HCT116 (cell line): ENCODE measurements at regions not wholly inside any gene's neighbourhood (a gene's known extent, or its start where the extent isn't known, plus 50 kb on each side); places are given as distances from the start of the nearest gene placed in this dataset.

Source experiments
- ATAC-seq: fragments of 200-7000 bp; cut with Tn5 transposase; 2 replicates; pipeline ENCODE4 v1.9.1; 2020; ENCODE audit warnings: mild to moderate bottlenecking, moderate library complexity
- BruUV-seq: library from RNA; stranded (reverse); fragments of 400-500 nt; replicated peaks from 2 replicates; lab custom pipeline; 2021; lab: Mats Ljungman, UMichigan
- CTCF ChIA-PET: fragments of 300-600 bp; sonication (Branson Sonifier 250); formaldehyde crosslinking; loops from one replicate; lab custom pipeline; 2021; ENCODE audit warnings: antibody characterized with exemption; lab: Charles Lee
- POLR2A ChIA-PET: fragments of 300-600, 350-600 bp; sonication (Branson Sonifier 250); formaldehyde crosslinking; loops from one replicate; lab custom pipeline; 2021; ENCODE audit warnings: antibody characterized with exemption; lab: Charles Lee
- RAD21 ChIA-PET, 2 experiments: fragments of 300-600 bp; sonication (Branson Sonifier 250); formaldehyde crosslinking; loops; one replicate each; lab custom pipeline; 2023; ENCODE audit warnings: low total read pairs in 2 of 2; ENCODE audit not compliant: uncharacterized antibody in 2 of 2, unreplicated experiment in 2 of 2, low non-redundant PET in 1 of 2; lab: Charles Lee
- DNase-seq: peaks from one replicate; pipeline ENCODE4 v3.0.0-alpha.2; 2010; ENCODE audit warnings: low read depth, low spot score
- H2AFZ ChIP-seq: fragments of 200-600 bp; shearing (Covaris generic), sonication (generic); 2 replicates; pipeline ENCODE4 v1.6.1; 2017; ENCODE audit warnings: low read depth, mixed run types, mixed read lengths, antibody characterized with exemption, low read length; ENCODE audit not compliant: poor library complexity, severe bottlenecking
- H3K27ac ChIP-seq: 2 replicates; pipeline ENCODE4 v1.5.1; 2012; ENCODE audit warnings: low read depth, low read length
- H3K27me3 ChIP-seq: fragments of 200-600 bp; sonication (generic); 2 replicates; pipeline ENCODE4 v1.6.1; 2016; ENCODE audit warnings: mixed run types, low read length, mixed read lengths; ENCODE audit not compliant: insufficient read depth
- H3K36me3 ChIP-seq, 2 experiments: fragments of 200-500 bp in 1 of 2; fragments of 200-600 bp in 1 of 2; sonication (Bioruptor generic) in 1 of 2; sonication (generic) in 1 of 2; 2 replicates each; pipeline versions ENCODE4 v1.5.1 to v1.6.1; 2014 to 2016; ENCODE audit warnings: low read length in 2 of 2, inconsistent platforms in 1 of 2, mixed read lengths in 1 of 2, mixed run types in 1 of 2; ENCODE audit not compliant: insufficient read depth in 2 of 2, control insufficient read depth in 1 of 2
- H3K4me1 ChIP-seq, 2 experiments: fragments of 200-600 bp in 1 of 2; sonication (generic) in 1 of 2; 2 replicates each; pipeline versions ENCODE4 v1.5.1 to v1.6.1; 2012 to 2017; ENCODE audit warnings: low read length in 2 of 2, inconsistent platforms in 1 of 2, mild to moderate bottlenecking in 1 of 2, mixed read lengths in 1 of 2, mixed run types in 1 of 2, moderate library complexity in 1 of 2; ENCODE audit not compliant: insufficient read depth in 2 of 2, control insufficient read depth in 1 of 2
- H3K4me2 ChIP-seq: fragments of 200-600 bp; sonication (generic); 2 replicates; pipeline ENCODE4 v1.6.1; 2017; ENCODE audit warnings: mixed run types, low read length, mixed read lengths
- H3K4me3 ChIP-seq, 2 experiments: fragments of 200-600 bp in 1 of 2; sonication (generic) in 1 of 2; replicated peaks in 1 of 2; 2 replicates each; pipeline ENCODE4 v1.5.1; 2011 to 2016; ENCODE audit warnings: low read length in 2 of 2, control low read depth in 1 of 2, low read depth in 1 of 2, mild to moderate bottlenecking in 1 of 2, mixed read lengths in 1 of 2, mixed run types in 1 of 2
- H3K79me2 ChIP-seq: fragments of 200-600 bp; sonication (generic); 2 replicates; pipeline ENCODE4 v1.6.1; 2017; ENCODE audit warnings: mild to moderate bottlenecking, mixed run types, low read length, moderate library complexity, mixed read lengths; ENCODE audit not compliant: insufficient read depth
- H3K9ac ChIP-seq: fragments of 200-600 bp; sonication (generic); 2 replicates; pipeline ENCODE4 v1.6.1; 2016; ENCODE audit warnings: low read length, mixed read lengths
- H3K9me2 ChIP-seq: fragments of 200-600 bp; sonication (generic), shearing (Covaris generic); 2 replicates; pipeline ENCODE4 v1.6.1; 2017; ENCODE audit warnings: mixed run types, mild to moderate bottlenecking, moderate library complexity; ENCODE audit not compliant: insufficient read depth
- H3K9me3 ChIP-seq, 2 experiments: fragments of 200-500 bp in 1 of 2; fragments of 200-600 bp in 1 of 2; sonication (Bioruptor generic) in 1 of 2; sonication (generic) in 1 of 2; 2 replicates each; pipeline ENCODE4 v1.6.1; 2014 to 2017; ENCODE audit warnings: low read length in 2 of 2, mixed read lengths in 2 of 2, inconsistent platforms in 1 of 2, low read depth in 1 of 2, mild to moderate bottlenecking in 1 of 2, mixed run types in 1 of 2, moderate library complexity in 1 of 2; ENCODE audit not compliant: control insufficient read depth in 1 of 2, insufficient read depth in 1 of 2
- H4K20me1 ChIP-seq: fragments of 200-600 bp; sonication (generic), shearing (Covaris generic); 2 replicates; pipeline ENCODE4 v1.6.1; 2017; ENCODE audit warnings: mixed run types, mild to moderate bottlenecking, moderate library complexity; ENCODE audit not compliant: insufficient read depth
- CBX3 ChIP-seq: IDR thresholded peaks from 2 replicates; pipeline ENCODE4 v1.6.1; 2012; ENCODE audit warnings: low read depth
- CEBPB ChIP-seq: IDR thresholded peaks from 2 replicates; pipeline ENCODE4 v1.6.1; 2012; ENCODE audit warnings: low read depth
- EGR1 ChIP-seq: IDR thresholded peaks from 2 replicates; pipeline ENCODE4 v1.6.1; 2012; ENCODE audit warnings: low read depth
- EZH2 ChIP-seq: fragments of 200-600 bp; sonication (generic); IDR thresholded peaks from 2 replicates; pipeline ENCODE4 v1.6.1; 2017; ENCODE audit warnings: antibody characterized with exemption, mixed run types
- EZH2phosphoT487 ChIP-seq: fragments of 200-600 bp; IDR thresholded peaks from 2 replicates; pipeline ENCODE4 v1.6.1; 2018; ENCODE audit warnings: antibody characterized with exemption, borderline replicate concordance
- FOSL1 ChIP-seq: IDR thresholded peaks from 2 replicates; pipeline ENCODE4 v1.6.1; 2012; ENCODE audit warnings: low read depth
- JUND ChIP-seq: IDR thresholded peaks from 2 replicates; pipeline ENCODE4 v1.6.1; 2012
- POLR2A ChIP-seq: IDR thresholded peaks from 2 replicates; pipeline ENCODE4 v1.7.0; 2011; ENCODE audit warnings: borderline replicate concordance; ENCODE audit not compliant: insufficient read depth, insufficient read length; ENCODE audit errors: extremely low read depth
- POLR2AphosphoS5 ChIP-seq: IDR thresholded peaks from 2 replicates; pipeline ENCODE4 v1.6.1; 2011; ENCODE audit warnings: mild to moderate bottlenecking, low read depth, low read length, moderate library complexity
- RAD21 ChIP-seq: IDR thresholded peaks from 2 replicates; pipeline ENCODE4 v1.6.1; 2012; ENCODE audit warnings: low read depth, mild to moderate bottlenecking
- SIN3A ChIP-seq: IDR thresholded peaks from 2 replicates; pipeline ENCODE4 v1.6.1; 2012; ENCODE audit warnings: low read depth
- SP1 ChIP-seq: IDR thresholded peaks from 2 replicates; pipeline ENCODE4 v1.6.1; 2012; ENCODE audit warnings: low read depth
- SRF ChIP-seq: IDR thresholded peaks from 2 replicates; pipeline ENCODE4 v1.6.1; 2012; ENCODE audit warnings: low read depth
- YY1 ChIP-seq: IDR thresholded peaks from 2 replicates; pipeline ENCODE4 v1.6.1; 2011; ENCODE audit warnings: low read length, low read depth, moderate library complexity, mild to moderate bottlenecking; ENCODE audit not compliant: insufficient replicate concordance; ENCODE audit errors: extremely low read depth
- ZFX ChIP-seq: fragments of 450-650 bp; IDR thresholded peaks from 2 replicates; pipeline ENCODE4 v1.6.1; 2017
- ZNF274 ChIP-seq: fragments of 200-500 bp; sonication (Bioruptor generic); IDR thresholded peaks from 2 replicates; pipeline ENCODE4 v1.6.1; 2014; ENCODE audit warnings: mild to moderate bottlenecking, low read depth, low read length, inconsistent platforms
- intact Hi-C: fragments of 100-400 bp; cut with micrococcal nuclease; formaldehyde crosslinking; loops from 2 replicates; pipeline ENCODE4 v1.10.0; 2022
- TF ChIP-seq, protein P1 (sequence below): IDR thresholded peaks from 2 replicates; pipeline ENCODE4 v1.6.1; 2012
- TF ChIP-seq, protein P2 (sequence below), 3 experiments: fragments of 200-600 bp in 1 of 3; sonication (generic) in 1 of 3; IDR thresholded peaks in 2 of 3; conservative IDR thresholded peaks in 1 of 3; 2 replicates each; pipeline ENCODE4 v1.5.1; 2012 to 2017; ENCODE audit warnings: low read depth in 2 of 3, low read length in 2 of 3, antibody characterized with exemption in 1 of 3, borderline replicate concordance in 1 of 3, control low read depth in 1 of 3, mild to moderate bottlenecking in 1 of 3, mixed read lengths in 1 of 3, mixed run types in 1 of 3, moderate library complexity in 1 of 3; ENCODE audit not compliant: insufficient read depth in 1 of 3
- TF ChIP-seq, protein P3 (sequence below): IDR thresholded peaks from 2 replicates; pipeline ENCODE4 v1.6.1; 2011; ENCODE audit warnings: mild to moderate bottlenecking, low read length, moderate library complexity; ENCODE audit not compliant: insufficient replicate concordance; ENCODE audit errors: extremely low read depth
- TF ChIP-seq, protein P4 (sequence below): IDR thresholded peaks from 2 replicates; pipeline ENCODE4 v1.6.1; 2012

DNA sequence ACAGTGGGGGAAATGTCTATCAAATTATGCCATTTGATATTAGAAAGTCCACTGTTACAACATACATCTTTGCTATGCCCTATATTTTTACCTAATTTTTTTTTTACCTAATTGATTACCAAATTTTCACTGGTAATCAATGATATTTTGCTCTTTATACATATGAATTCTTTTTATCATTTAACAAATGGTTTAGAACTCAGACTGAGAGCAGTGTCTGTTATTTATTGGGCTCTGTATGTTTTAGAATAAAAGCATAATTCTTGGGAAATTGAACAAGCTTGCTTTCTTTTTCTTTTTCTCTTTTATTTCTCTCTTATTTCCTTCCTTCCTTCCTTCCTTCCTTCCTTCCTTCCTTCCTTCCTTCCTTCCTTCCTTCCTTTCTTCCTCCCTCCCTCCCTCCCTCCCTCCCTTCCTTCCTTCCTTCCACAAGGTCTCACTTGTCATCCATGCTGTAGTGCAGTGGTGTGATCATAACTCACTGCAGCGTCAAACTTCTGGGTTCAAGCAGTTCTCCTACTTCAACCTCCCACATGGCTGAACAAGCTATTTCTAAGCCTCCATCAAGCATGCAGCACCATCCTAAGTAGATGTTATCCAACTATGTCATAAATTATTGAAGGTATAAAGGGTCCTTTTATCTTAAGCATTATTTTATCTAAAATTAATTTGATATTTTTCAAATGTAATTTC is 911.7 kb upstream of the CITED2 start:
- Histone ChIP-seq H3K9me2 (no peaks in the 10 kb centered on the region), H3K4me3 (no peak overlapping the region), H3K27ac (no peak overlapping the region), H3K79me2 (no peaks in the 10 kb centered on the region), H3K36me3 (no peaks in the 10 kb centered on the region), H2AFZ (no peak overlapping the region), H3K4me1 (no peaks in the 10 kb centered on the region), H3K4me2 (no peak overlapping the region), H4K20me1 (no peaks in the 10 kb centered on the region), H3K27me3 (no peaks in the 10 kb centered on the region), H3K9ac (no peak overlapping the region), H3K9me3 (no peaks in the 10 kb centered on the region)
- TF ChIP-seq JUND (no peak), SP1 (no peak), SRF (no peak), EZH2 (no peak), EZH2phosphoT487 (no peak), EGR1 (no peak), FOSL1 (no peak), RAD21 (no peak), ZNF274 (no peak), CBX3 (no peak), YY1 (no peak), POLR2A (no peak), CEBPB (no peak), SIN3A (no peak), ZFX (no peak), POLR2AphosphoS5 (no peak)
- TF ChIP-seq, protein P1, sequence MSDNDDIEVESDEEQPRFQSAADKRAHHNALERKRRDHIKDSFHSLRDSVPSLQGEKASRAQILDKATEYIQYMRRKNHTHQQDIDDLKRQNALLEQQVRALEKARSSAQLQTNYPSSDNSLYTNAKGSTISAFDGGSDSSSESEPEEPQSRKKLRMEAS = no peak
- TF ChIP-seq, protein P2, sequence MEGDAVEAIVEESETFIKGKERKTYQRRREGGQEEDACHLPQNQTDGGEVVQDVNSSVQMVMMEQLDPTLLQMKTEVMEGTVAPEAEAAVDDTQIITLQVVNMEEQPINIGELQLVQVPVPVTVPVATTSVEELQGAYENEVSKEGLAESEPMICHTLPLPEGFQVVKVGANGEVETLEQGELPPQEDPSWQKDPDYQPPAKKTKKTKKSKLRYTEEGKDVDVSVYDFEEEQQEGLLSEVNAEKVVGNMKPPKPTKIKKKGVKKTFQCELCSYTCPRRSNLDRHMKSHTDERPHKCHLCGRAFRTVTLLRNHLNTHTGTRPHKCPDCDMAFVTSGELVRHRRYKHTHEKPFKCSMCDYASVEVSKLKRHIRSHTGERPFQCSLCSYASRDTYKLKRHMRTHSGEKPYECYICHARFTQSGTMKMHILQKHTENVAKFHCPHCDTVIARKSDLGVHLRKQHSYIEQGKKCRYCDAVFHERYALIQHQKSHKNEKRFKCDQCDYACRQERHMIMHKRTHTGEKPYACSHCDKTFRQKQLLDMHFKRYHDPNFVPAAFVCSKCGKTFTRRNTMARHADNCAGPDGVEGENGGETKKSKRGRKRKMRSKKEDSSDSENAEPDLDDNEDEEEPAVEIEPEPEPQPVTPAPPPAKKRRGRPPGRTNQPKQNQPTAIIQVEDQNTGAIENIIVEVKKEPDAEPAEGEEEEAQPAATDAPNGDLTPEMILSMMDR (IDR thresholded peaks at IDR 0.05 in 2 of 3, conservative IDR thresholded peaks at IDR 0.05 in 1 of 3; ENCODE audit: borderline replicate concordance in 1 of 3, insufficient read depth in 1 of 3, low read depth in 2 of 3, low read length in 2 of 3) = no peak
- TF ChIP-seq, protein P3, sequence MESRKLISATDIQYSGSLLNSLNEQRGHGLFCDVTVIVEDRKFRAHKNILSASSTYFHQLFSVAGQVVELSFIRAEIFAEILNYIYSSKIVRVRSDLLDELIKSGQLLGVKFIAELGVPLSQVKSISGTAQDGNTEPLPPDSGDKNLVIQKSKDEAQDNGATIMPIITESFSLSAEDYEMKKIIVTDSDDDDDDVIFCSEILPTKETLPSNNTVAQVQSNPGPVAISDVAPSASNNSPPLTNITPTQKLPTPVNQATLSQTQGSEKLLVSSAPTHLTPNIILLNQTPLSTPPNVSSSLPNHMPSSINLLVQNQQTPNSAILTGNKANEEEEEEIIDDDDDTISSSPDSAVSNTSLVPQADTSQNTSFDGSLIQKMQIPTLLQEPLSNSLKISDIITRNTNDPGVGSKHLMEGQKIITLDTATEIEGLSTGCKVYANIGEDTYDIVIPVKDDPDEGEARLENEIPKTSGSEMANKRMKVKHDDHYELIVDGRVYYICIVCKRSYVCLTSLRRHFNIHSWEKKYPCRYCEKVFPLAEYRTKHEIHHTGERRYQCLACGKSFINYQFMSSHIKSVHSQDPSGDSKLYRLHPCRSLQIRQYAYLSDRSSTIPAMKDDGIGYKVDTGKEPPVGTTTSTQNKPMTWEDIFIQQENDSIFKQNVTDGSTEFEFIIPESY = no peak
- TF ChIP-seq, protein P4, sequence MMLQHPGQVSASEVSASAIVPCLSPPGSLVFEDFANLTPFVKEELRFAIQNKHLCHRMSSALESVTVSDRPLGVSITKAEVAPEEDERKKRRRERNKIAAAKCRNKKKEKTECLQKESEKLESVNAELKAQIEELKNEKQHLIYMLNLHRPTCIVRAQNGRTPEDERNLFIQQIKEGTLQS = no peak
- ChIA-PET RAD21 (no interaction called here), POLR2A (no interaction called here), CTCF (no interaction called here)
- ATAC-seq (no peak), DNase-seq (no peak)
- intact Hi-C loops = no loop called here
- no TSS peak for BruUV-seq
